AG09309 (cell line): ENCODE measurements at regions not wholly inside any gene's neighbourhood (a gene's known extent, or its start where the extent isn't known, plus 50 kb on each side); places are given as distances from the start of the nearest gene placed in this dataset.
"Not testable (repeated sequence)": the region's sequence is repeated elsewhere in the genome, so short reads cannot be mapped to it uniquely, and the experiment has no call there.

Source experiments
- DNase-seq: peaks from one replicate; pipeline ENCODE4 v3.0.0-alpha.2; 2010; ENCODE audit warnings: low read depth
- H3K4me3 ChIP-seq: 2 replicates; pipeline ENCODE4 v1.5.1; 2011; ENCODE audit warnings: mild to moderate bottlenecking, low read depth, low read length, moderate library complexity; ENCODE audit not compliant: control insufficient read depth
- CTCF ChIP-seq: IDR thresholded peaks from 2 replicates; pipeline ENCODE4 v1.5.1; 2011; ENCODE audit warnings: mild to moderate bottlenecking, low read depth, low read length, inconsistent platforms; ENCODE audit not compliant: insufficient read depth, control insufficient read depth; ENCODE audit errors: missing control alignments

- no peak for TF ChIP-seq CTCF
- no peak overlapping the region for H3K4me3 ChIP-seq
- DNase-seq = no peak
These were observed 98.6 kb downstream of the LSMEM1 start for GRCh38 chr7:112579388-112579787.

GRCh38 chr7:112580717-112581435 is 100.1 kb downstream of the LSMEM1 start:
- no peak for TF ChIP-seq CTCF
- no peak overlapping the region for H3K4me3 ChIP-seq
- DNase-seq = no peak

GRCh38 chr7:112581529-112581928 is 100.7 kb downstream of the LSMEM1 start:
- no peak overlapping the region for H3K4me3 ChIP-seq
- DNase-seq = no peak
- TF ChIP-seq CTCF = no peak

- H3K4me3 ChIP-seq = no peak overlapping the region
- no peak for TF ChIP-seq CTCF
- DNase-seq = no peak
These were observed 103.5 kb downstream of the LSMEM1 start for GRCh38 chr7:112584290-112584689.

- DNase-seq = no peak
- H3K4me3 ChIP-seq = no peak overlapping the region
- no peak for TF ChIP-seq CTCF
These were observed 106.7 kb downstream of the LSMEM1 start for GRCh38 chr7:112587504-112587903.

GRCh38 chr7:112592565-112593263 is 111.9 kb downstream of the LSMEM1 start:
- not testable (repeated sequence) for DNase-seq, H3K4me3 ChIP-seq

GRCh38 chr7:112594397-112594796 is 113.6 kb downstream of the LSMEM1 start:
- no peak for TF ChIP-seq CTCF
- peak; percentile 44 for DNase-seq
- no peak overlapping the region for H3K4me3 ChIP-seq
